ENCODE measurements at regions not wholly inside any gene's neighbourhood (a gene's known extent, or its start where the extent isn't known, plus 50 kb on each side); places are given as distances from the start of the nearest gene placed in this dataset.

GRCh38 chr3:64837986-64838735 is 150.4 kb upstream of the ADAMTS9 start:
- H3K36me3 ChIP-seq (ENCODE audit: control insufficient read depth, insufficient read depth, low read length): no peaks in the 10 kb centered on the region
- Mint-ChIP-seq H3K27me3 (ENCODE audit: insufficient read depth, unreplicated experiment) (no peaks in the 10 kb centered on the region), H3K9me3 (ENCODE audit: unreplicated experiment) (no peaks in the 10 kb centered on the region), H3K36me3 (ENCODE audit: insufficient read depth, unreplicated experiment) (no peaks in the 10 kb centered on the region), H3K27ac (ENCODE audit: unreplicated experiment) (no peak overlapping the region), H3K4me3 (ENCODE audit: unreplicated experiment) (no peak overlapping the region), H3K4me1 (ENCODE audit: low read depth, unreplicated experiment) (no peaks in the 10 kb centered on the region)
- no peak for TF ChIP-seq CTCF (IDR thresholded peaks at IDR 0.05; ENCODE audit: insufficient read depth in 1 of 2, low read depth in 1 of 2, low read length in 1 of 2, severe bottlenecking in 1 of 2, unreplicated experiment in 1 of 2)
- no peaks in the 10 kb centered on the region for H3K4me1 ChIP-seq
- no TSS peak for BruUV-seq (replicated peaks)
- intact Hi-C loops (cut with micrococcal nuclease; ENCODE audit: unreplicated experiment): no loop called here
- ChIA-PET CTCF (no interaction called here), POLR2A (no interaction called here)
- no peak overlapping the region for H3K4me3 ChIP-seq (ENCODE audit: low read depth, low read length)
- H3K27me3 ChIP-seq (replicated peaks; ENCODE audit: control insufficient read depth, insufficient read depth, low read length): no peaks in the 10 kb centered on the region
- DNase-seq: no peak
- no peaks in the 10 kb centered on the region for H3K9me3 ChIP-seq

GRCh38 chr3:64837126-64837738 is 149.4 kb upstream of the ADAMTS9 start:
- ChIA-PET POLR2A (no interaction called here), CTCF (no interaction called here)
- Mint-ChIP-seq H3K27ac (ENCODE audit: unreplicated experiment) (no peak overlapping the region), H3K4me1 (ENCODE audit: low read depth, unreplicated experiment) (no peaks in the 10 kb centered on the region), H3K4me3 (ENCODE audit: unreplicated experiment) (no peak overlapping the region), H3K9me3 (ENCODE audit: unreplicated experiment) (no peaks in the 10 kb centered on the region), H3K36me3 (ENCODE audit: insufficient read depth, unreplicated experiment) (no peaks in the 10 kb centered on the region), H3K27me3 (ENCODE audit: insufficient read depth, unreplicated experiment) (no peaks in the 10 kb centered on the region)
- no peak for TF ChIP-seq CTCF (IDR thresholded peaks at IDR 0.05; ENCODE audit: insufficient read depth in 1 of 2, low read depth in 1 of 2, low read length in 1 of 2, severe bottlenecking in 1 of 2, unreplicated experiment in 1 of 2)
- no peaks in the 10 kb centered on the region for H3K4me1 ChIP-seq
- no peak overlapping the region for H3K4me3 ChIP-seq (ENCODE audit: low read depth, low read length)
- H3K36me3 ChIP-seq (ENCODE audit: control insufficient read depth, insufficient read depth, low read length): no peaks in the 10 kb centered on the region
- no peaks in the 10 kb centered on the region for H3K9me3 ChIP-seq
- no peaks in the 10 kb centered on the region for H3K27me3 ChIP-seq (replicated peaks; ENCODE audit: control insufficient read depth, insufficient read depth, low read length)
- intact Hi-C loops (cut with micrococcal nuclease; ENCODE audit: unreplicated experiment): no loop called here
- no TSS peak for BruUV-seq (replicated peaks)
- no peak for DNase-seq

GRCh38 chr3:64836097-64836496 is 148.3 kb upstream of the ADAMTS9 start:
- Mint-ChIP-seq H3K4me1 (ENCODE audit: low read depth, unreplicated experiment) (no peaks in the 10 kb centered on the region), H3K4me3 (ENCODE audit: unreplicated experiment) (no peak overlapping the region), H3K36me3 (ENCODE audit: insufficient read depth, unreplicated experiment) (no peaks in the 10 kb centered on the region), H3K9me3 (ENCODE audit: unreplicated experiment) (no peaks in the 10 kb centered on the region), H3K27me3 (ENCODE audit: insufficient read depth, unreplicated experiment) (no peaks in the 10 kb centered on the region), H3K27ac (ENCODE audit: unreplicated experiment) (no peak overlapping the region)
- ChIA-PET POLR2A (no interaction called here), CTCF (no interaction called here)
- Histone ChIP-seq H3K27me3 (replicated peaks; ENCODE audit: control insufficient read depth, insufficient read depth, low read length) (no peaks in the 10 kb centered on the region), H3K4me1 (no peaks in the 10 kb centered on the region), H3K36me3 (ENCODE audit: control insufficient read depth, insufficient read depth, low read length) (no peaks in the 10 kb centered on the region), H3K9me3 (no peaks in the 10 kb centered on the region), H3K4me3 (ENCODE audit: low read depth, low read length) (no peak overlapping the region)
- intact Hi-C loops (cut with micrococcal nuclease; ENCODE audit: unreplicated experiment): no loop called here
- BruUV-seq (replicated peaks): no TSS peak
- DNase-seq: no peak
- no peak for TF ChIP-seq CTCF (IDR thresholded peaks at IDR 0.05; ENCODE audit: insufficient read depth in 1 of 2, low read depth in 1 of 2, low read length in 1 of 2, severe bottlenecking in 1 of 2, unreplicated experiment in 1 of 2)

Measured in Caco-2 (cell line).